H1 (cell line): ENCODE measurements at regions not wholly inside any gene's neighbourhood (a gene's known extent, or its start where the extent isn't known, plus 50 kb on each side); places are given as distances from the start of the nearest gene placed in this dataset.

ENCODE experiments used
- ATF3 ChIP-seq: IDR thresholded peaks from 2 replicates; pipeline ENCODE4 v1.6.1; 2011; ENCODE audit warnings: low read depth, mild to moderate bottlenecking, low read length; ENCODE audit not compliant: insufficient read depth
- CTBP2 ChIP-seq: IDR thresholded peaks from 2 replicates; pipeline ENCODE4 v1.7.0; 2011; ENCODE audit warnings: borderline replicate concordance, mild to moderate bottlenecking, moderate library complexity, mixed read lengths, low read length; ENCODE audit not compliant: insufficient read depth, insufficient read length
- MAFK ChIP-seq: IDR thresholded peaks from 2 replicates; pipeline ENCODE4 v1.6.1; 2012; ENCODE audit warnings: low read depth, mild to moderate bottlenecking, improper control_type of control experiment, low read length
- TAF7 ChIP-seq: optimal IDR thresholded peaks from 2 replicates; pipeline ENCODE3; 2011; ENCODE audit warnings: low read depth, mild to moderate bottlenecking, inconsistent platforms, low read length, moderate library complexity, borderline replicate concordance

DNA sequence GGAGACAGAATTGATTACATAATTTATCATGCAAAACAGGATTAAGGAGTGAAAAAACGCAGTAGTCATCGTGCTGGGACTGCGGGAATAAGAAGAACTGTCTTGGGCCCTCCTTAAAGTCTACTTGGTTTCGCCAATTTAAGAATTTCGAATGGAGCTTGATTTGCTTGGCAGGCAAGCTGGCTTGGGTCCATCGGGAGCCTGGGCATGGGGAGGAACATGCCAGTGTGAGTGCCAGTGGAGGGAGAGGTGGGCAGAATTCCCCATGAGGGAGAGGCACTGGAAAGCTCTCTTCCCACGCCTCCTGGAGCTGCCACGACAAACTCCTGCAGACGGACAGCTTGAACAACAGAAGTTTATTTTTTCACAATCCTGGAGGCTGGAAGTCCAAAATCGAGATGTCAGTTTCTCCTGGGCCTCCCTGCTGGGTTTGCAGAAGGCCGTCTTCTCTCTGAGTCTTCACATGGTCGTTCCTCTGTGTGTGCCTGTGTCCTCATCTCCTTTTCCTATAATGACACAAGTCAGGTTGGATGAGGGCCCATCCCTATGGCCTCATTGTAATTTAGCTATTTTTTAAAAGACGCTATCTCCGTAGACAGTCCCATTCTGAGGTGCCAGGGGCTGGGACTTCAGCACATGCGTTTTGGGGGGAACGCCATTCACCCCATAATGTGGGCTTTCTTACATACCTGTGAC lies 528.7 kb upstream of the DPP6 start (continued):
- no peak for TF ChIP-seq MAFK
- no peak for TF ChIP-seq ATF3
- no peak for TF ChIP-seq CTBP2
- TF ChIP-seq TAF7: no peak
